Right renal cortex interstitium (tissue), 3 donors: ENCODE measurements at regions not wholly inside any gene's neighbourhood (a gene's known extent, or its start where the extent isn't known, plus 50 kb on each side); places are given as distances from the start of the nearest gene placed in this dataset.

Experiments
- DNase-seq, 3 donors: peaks; one replicate each; pipeline ENCODE4 v3.0.0-alpha.2; 2013; ENCODE audit warnings: low read depth in 3 of 3, low spot score in 2 of 3

- DNase-seq, result no peak
Measured at GRCh38 chr5:174607916-174608315, 116.5 kb upstream of the MSX2 start.

GRCh38 chr5:174608631-174609097 is 115.7 kb upstream of the MSX2 start:
- peak in 2 of 3 donors; percentile 13 to 18 for DNase-seq

- no peak for DNase-seq
Measured at GRCh38 chr5:174609116-174609515, 115.3 kb upstream of the MSX2 start.

- no peak for DNase-seq
Measured at GRCh38 chr5:174610968-174611367, 113.4 kb upstream of the MSX2 start.

GRCh38 chr5:174612686-174613085 is 111.7 kb upstream of the MSX2 start:
- no peak for DNase-seq

GRCh38 chr5:174614500-174615135 is 109.8 kb upstream of the MSX2 start:
- DNase-seq, result no peak

- no peak for DNase-seq
Measured at GRCh38 chr5:174616036-174616435, 108.3 kb upstream of the MSX2 start.

GRCh38 chr5:174617285-174617684 is 107.1 kb upstream of the MSX2 start:
- no peak for DNase-seq

GRCh38 chr5:174617910-174618309 is 106.5 kb upstream of the MSX2 start:
- no peak for DNase-seq

GRCh38 chr5:174618589-174618988 is 105.8 kb upstream of the MSX2 start:
- DNase-seq, result no peak

GRCh38 chr5:174622067-174622466 is 102.3 kb upstream of the MSX2 start:
- no peak for DNase-seq

GRCh38 chr5:174623018-174623417 is 101.4 kb upstream of the MSX2 start:
- no peak for DNase-seq

- no peak for DNase-seq
Measured at GRCh38 chr5:174623433-174624019, 100.9 kb upstream of the MSX2 start.

GRCh38 chr5:174624733-174625522 is 99.5 kb upstream of the MSX2 start:
- peak in 2 of 3 donors; percentile 23 to 26 for DNase-seq

- DNase-seq, result no peak
Measured at GRCh38 chr5:174625591-174626350, 98.6 kb upstream of the MSX2 start.

GRCh38 chr5:174626369-174626920 is 97.9 kb upstream of the MSX2 start:
- no peak for DNase-seq

GRCh38 chr5:174636094-174636493 is 88.3 kb upstream of the MSX2 start:
- DNase-seq, result no peak

GRCh38 chr5:174642816-174643405 is 81.5 kb upstream of the MSX2 start:
- no peak for DNase-seq

- DNase-seq, result no peak
Measured at GRCh38 chr5:174644436-174644835, 79.9 kb upstream of the MSX2 start.

GRCh38 chr5:174644923-174645322 is 79.5 kb upstream of the MSX2 start:
- no peak for DNase-seq
